ENCODE measurements at regions not wholly inside any gene's neighbourhood (a gene's known extent, or its start where the extent isn't known, plus 50 kb on each side); places are given as distances from the start of the nearest gene placed in this dataset.

- Mint-ChIP-seq H3K9me3 (peaks cover 5% of the 10 kb centered on the region), H3K4me3 (no peak overlapping the region), H3K4me1 (ENCODE audit: low read depth) (no peaks in the 10 kb centered on the region), H3K27me3 (no peaks in the 10 kb centered on the region), H3K36me3 (ENCODE audit: low read depth) (no peaks in the 10 kb centered on the region), H3K27ac (no peak overlapping the region)
These were observed 339.9 kb downstream of the ACTL7B start for GRCh38 chr9:108515856-108516255.

- no peaks in the 10 kb centered on the region for H3K27me3 Mint-ChIP-seq
- H3K27ac Mint-ChIP-seq: no peak overlapping the region
- H3K36me3 Mint-ChIP-seq (ENCODE audit: low read depth): no peaks in the 10 kb centered on the region
- no peaks in the 10 kb centered on the region for H3K4me1 Mint-ChIP-seq (ENCODE audit: low read depth)
- no peak overlapping the region for H3K4me3 Mint-ChIP-seq
- H3K9me3 Mint-ChIP-seq: peaks cover 5% of the 10 kb centered on the region
These were observed 343.2 kb downstream of the ACTL7B start for GRCh38 chr9:108512426-108513173.

GRCh38 chr9:108511307-108511706, 344.5 kb downstream of the ACTL7B start:
- peaks cover 5% of the 10 kb centered on the region for H3K9me3 Mint-ChIP-seq
- no peaks in the 10 kb centered on the region for H3K36me3 Mint-ChIP-seq (ENCODE audit: low read depth)
- no peaks in the 10 kb centered on the region for H3K4me1 Mint-ChIP-seq (ENCODE audit: low read depth)
- no peaks in the 10 kb centered on the region for H3K27me3 Mint-ChIP-seq
- no peak overlapping the region for H3K27ac Mint-ChIP-seq
- H3K4me3 Mint-ChIP-seq: no peak overlapping the region

- peaks cover 19% of the 10 kb centered on the region for H3K9me3 Mint-ChIP-seq
- H3K36me3 Mint-ChIP-seq (ENCODE audit: low read depth): no peaks in the 10 kb centered on the region
- H3K27ac Mint-ChIP-seq: no peak overlapping the region
These were observed 358.9 kb downstream of the ACTL7B start for GRCh38 chr9:108496846-108497245.

GRCh38 chr9:108489567-108489966, 366.2 kb downstream of the ACTL7B start:
- Mint-ChIP-seq H3K27me3 (peaks cover 4% of the 10 kb centered on the region), H3K9me3 (peaks cover 5% of the 10 kb centered on the region), H3K4me3 (no peak overlapping the region), H3K36me3 (ENCODE audit: low read depth) (no peaks in the 10 kb centered on the region), H3K4me1 (ENCODE audit: low read depth) (no peaks in the 10 kb centered on the region), H3K27ac (no peak overlapping the region)

More at GRCh38 chr9:108496846-108497245, 358.9 kb downstream of the ACTL7B start:
- no peaks in the 10 kb centered on the region for H3K4me1 Mint-ChIP-seq (ENCODE audit: low read depth)
- no peak overlapping the region for H3K4me3 Mint-ChIP-seq
- H3K27me3 Mint-ChIP-seq: no peaks in the 10 kb centered on the region

- Mint-ChIP-seq H3K27me3 (peaks cover 4% of the 10 kb centered on the region), H3K36me3 (ENCODE audit: low read depth) (no peaks in the 10 kb centered on the region), H3K4me3 (no peak overlapping the region), H3K4me1 (ENCODE audit: low read depth) (no peaks in the 10 kb centered on the region), H3K9me3 (peaks cover 5% of the 10 kb centered on the region), H3K27ac (no peak overlapping the region)
These were observed 369.0 kb downstream of the ACTL7B start for GRCh38 chr9:108486831-108487230.

- Mint-ChIP-seq H3K9me3 (no peaks in the 10 kb centered on the region), H3K4me1 (ENCODE audit: low read depth) (no peaks in the 10 kb centered on the region), H3K27me3 (no peaks in the 10 kb centered on the region), H3K36me3 (ENCODE audit: low read depth) (no peaks in the 10 kb centered on the region), H3K27ac (no peak overlapping the region), H3K4me3 (no peak overlapping the region)
These were observed 371.3 kb downstream of the ACTL7B start for GRCh38 chr9:108484468-108484867.

- H3K27me3 Mint-ChIP-seq: no peaks in the 10 kb centered on the region
- H3K4me1 Mint-ChIP-seq (ENCODE audit: low read depth): no peaks in the 10 kb centered on the region
- H3K36me3 Mint-ChIP-seq (ENCODE audit: low read depth): no peaks in the 10 kb centered on the region
- no peaks in the 10 kb centered on the region for H3K9me3 Mint-ChIP-seq
- H3K4me3 Mint-ChIP-seq: no peak overlapping the region
- no peak overlapping the region for H3K27ac Mint-ChIP-seq
These were observed 372.1 kb downstream of the ACTL7B start for GRCh38 chr9:108483676-108484075.

GRCh38 chr9:108479989-108480652, 375.7 kb downstream of the ACTL7B start:
- Mint-ChIP-seq H3K36me3 (ENCODE audit: low read depth) (no peaks in the 10 kb centered on the region), H3K4me3 (no peak overlapping the region), H3K27ac (no peak overlapping the region), H3K4me1 (ENCODE audit: low read depth) (no peaks in the 10 kb centered on the region), H3K27me3 (no peaks in the 10 kb centered on the region), H3K9me3 (no peaks in the 10 kb centered on the region)

- H3K4me1 Mint-ChIP-seq (ENCODE audit: low read depth): no peaks in the 10 kb centered on the region
- H3K4me3 Mint-ChIP-seq: no peak overlapping the region
- no peaks in the 10 kb centered on the region for H3K9me3 Mint-ChIP-seq
- H3K27me3 Mint-ChIP-seq: no peaks in the 10 kb centered on the region
- no peak overlapping the region for H3K27ac Mint-ChIP-seq
- no peaks in the 10 kb centered on the region for H3K36me3 Mint-ChIP-seq (ENCODE audit: low read depth)
These were observed 377.1 kb downstream of the ACTL7B start for GRCh38 chr9:108478431-108479332.

GRCh38 chr9:108477529-108478006, 378.2 kb downstream of the ACTL7B start:
- H3K4me1 Mint-ChIP-seq (ENCODE audit: low read depth): no peaks in the 10 kb centered on the region
- no peak overlapping the region for H3K27ac Mint-ChIP-seq
- no peaks in the 10 kb centered on the region for H3K36me3 Mint-ChIP-seq (ENCODE audit: low read depth)
- no peaks in the 10 kb centered on the region for H3K9me3 Mint-ChIP-seq
- no peaks in the 10 kb centered on the region for H3K27me3 Mint-ChIP-seq
- no peak overlapping the region for H3K4me3 Mint-ChIP-seq

- Mint-ChIP-seq H3K4me3 (no peak overlapping the region), H3K9me3 (peaks cover 1% of the 10 kb centered on the region), H3K36me3 (ENCODE audit: low read depth) (no peaks in the 10 kb centered on the region), H3K27ac (no peak overlapping the region), H3K27me3 (no peaks in the 10 kb centered on the region), H3K4me1 (ENCODE audit: low read depth) (no peaks in the 10 kb centered on the region)
These were observed 379.2 kb downstream of the ACTL7B start for GRCh38 chr9:108476574-108476973.

- H3K27ac Mint-ChIP-seq: no peak overlapping the region
- H3K4me1 Mint-ChIP-seq (ENCODE audit: low read depth): no peaks in the 10 kb centered on the region
- peaks cover 4% of the 10 kb centered on the region for H3K9me3 Mint-ChIP-seq
- H3K36me3 Mint-ChIP-seq (ENCODE audit: low read depth): no peaks in the 10 kb centered on the region
- H3K4me3 Mint-ChIP-seq: no peak overlapping the region
- no peaks in the 10 kb centered on the region for H3K27me3 Mint-ChIP-seq
These were observed 380.0 kb downstream of the ACTL7B start for GRCh38 chr9:108475813-108476212.

GRCh38 chr9:108474356-108474755, 381.4 kb downstream of the ACTL7B start:
- H3K4me3 Mint-ChIP-seq: no peak overlapping the region
- no peak overlapping the region for H3K27ac Mint-ChIP-seq
- no peaks in the 10 kb centered on the region for H3K4me1 Mint-ChIP-seq (ENCODE audit: low read depth)
- no peaks in the 10 kb centered on the region for H3K36me3 Mint-ChIP-seq (ENCODE audit: low read depth)
- H3K9me3 Mint-ChIP-seq: peaks cover 4% of the 10 kb centered on the region
- no peaks in the 10 kb centered on the region for H3K27me3 Mint-ChIP-seq

Data from stimulated activated naive CD8-positive, alpha-beta T cell treated with anti-CD3 and anti-CD28 coated beads, Interleukin-15, Interleukin-2, amounts not matched to agents 100 ng/mL and 50 ng/mL, for 24 hours (primary cell).